Heart left ventricle (tissue), 13 donors: ENCODE measurements at regions not wholly inside any gene's neighbourhood (a gene's known extent, or its start where the extent isn't known, plus 50 kb on each side); places are given as distances from the start of the nearest gene placed in this dataset.

ENCODE experiments used
- POLR2A ChIP-seq, 2 donors: fragments of 450-650 bp; IDR thresholded peaks; one replicate each; pipeline ENCODE4 v1.6.1; 2017; ENCODE audit warnings: antibody characterized with exemption in 2 of 2, mild to moderate bottlenecking in 2 of 2, moderate library complexity in 2 of 2
- TF ChIP-seq, protein P1 (sequence below), 12 donors: fragments of 200-600 bp; sonication (generic) in 4 of 12; IDR thresholded peaks; one replicate each; pipeline versions ENCODE4 v1.5.0 to v1.8.0; 2018 to 2022; ENCODE audit warnings: antibody characterized with exemption in 12 of 12, mild to moderate bottlenecking in 5 of 12
- donor health status: ischemic (EF 13 %, LVEDD 7.1; RV severe dilation, severe dysfunction).
- donor health status: DM: no; HTN: yes; CAD: no.
- donor health status: DM: no; HTN: no; CAD: no.
- donor health status: ischemic (EF 25% LVEDD 6.9; RV normal size, moderate dysfunction).
- donor health status: ischemic (EF 25% LVEDD 5.7; RV mildly dilated, moderate dysfunction).
- donor health status: ischemic (EF 35%, LVEDD 5.7; RV mildly dilated, moderate dysfunction).
- donor health status: nonischemic (EF 11% LVEDD 7.7; RV severe dilation, severe dysfunction).
- donor health status: DM: yes; HTN: yes; CAD: no.
- donor health status: PGD.
- donor health status: ischemic (EF 29% LVEDD 5.4; RV normal size, mild dysfunction).
- donor health status: nonischemic (EF 23%, LVEDD 6.1; RV moderate dilation, normal function).

DNA sequence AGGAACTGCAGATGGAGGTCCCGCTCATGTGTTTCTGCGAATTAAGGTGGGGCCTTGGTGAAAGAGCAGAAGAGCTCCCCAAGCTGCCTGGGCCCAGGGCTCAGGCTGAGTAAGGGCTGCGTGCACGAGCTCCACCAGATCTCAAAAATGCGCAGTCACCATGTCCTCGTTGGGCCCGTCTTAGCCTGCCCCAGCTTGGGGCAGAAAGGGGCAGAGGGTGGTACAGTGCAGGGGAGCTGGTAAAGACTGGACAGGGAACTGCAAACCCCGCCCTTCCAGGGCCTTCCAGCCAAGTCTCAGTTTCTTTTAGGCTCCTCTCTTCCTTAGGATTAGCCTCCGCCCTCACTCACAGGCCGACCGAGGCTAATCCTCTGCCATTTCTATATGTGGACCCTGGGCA, 101.6 kb downstream of the FOXF2 start:
- no peak for TF ChIP-seq POLR2A (IDR thresholded peaks at IDR 0.05)
- TF ChIP-seq, protein P1, sequence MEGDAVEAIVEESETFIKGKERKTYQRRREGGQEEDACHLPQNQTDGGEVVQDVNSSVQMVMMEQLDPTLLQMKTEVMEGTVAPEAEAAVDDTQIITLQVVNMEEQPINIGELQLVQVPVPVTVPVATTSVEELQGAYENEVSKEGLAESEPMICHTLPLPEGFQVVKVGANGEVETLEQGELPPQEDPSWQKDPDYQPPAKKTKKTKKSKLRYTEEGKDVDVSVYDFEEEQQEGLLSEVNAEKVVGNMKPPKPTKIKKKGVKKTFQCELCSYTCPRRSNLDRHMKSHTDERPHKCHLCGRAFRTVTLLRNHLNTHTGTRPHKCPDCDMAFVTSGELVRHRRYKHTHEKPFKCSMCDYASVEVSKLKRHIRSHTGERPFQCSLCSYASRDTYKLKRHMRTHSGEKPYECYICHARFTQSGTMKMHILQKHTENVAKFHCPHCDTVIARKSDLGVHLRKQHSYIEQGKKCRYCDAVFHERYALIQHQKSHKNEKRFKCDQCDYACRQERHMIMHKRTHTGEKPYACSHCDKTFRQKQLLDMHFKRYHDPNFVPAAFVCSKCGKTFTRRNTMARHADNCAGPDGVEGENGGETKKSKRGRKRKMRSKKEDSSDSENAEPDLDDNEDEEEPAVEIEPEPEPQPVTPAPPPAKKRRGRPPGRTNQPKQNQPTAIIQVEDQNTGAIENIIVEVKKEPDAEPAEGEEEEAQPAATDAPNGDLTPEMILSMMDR (IDR thresholded peaks at IDR 0.05) = no peak
